ENCODE measurements at regions not wholly inside any gene's neighbourhood (a gene's known extent, or its start where the extent isn't known, plus 50 kb on each side); places are given as distances from the start of the nearest gene placed in this dataset.
"Not testable (repeated sequence)": the region's sequence is repeated elsewhere in the genome, so short reads cannot be mapped to it uniquely, and the experiment has no call there.

DNA sequence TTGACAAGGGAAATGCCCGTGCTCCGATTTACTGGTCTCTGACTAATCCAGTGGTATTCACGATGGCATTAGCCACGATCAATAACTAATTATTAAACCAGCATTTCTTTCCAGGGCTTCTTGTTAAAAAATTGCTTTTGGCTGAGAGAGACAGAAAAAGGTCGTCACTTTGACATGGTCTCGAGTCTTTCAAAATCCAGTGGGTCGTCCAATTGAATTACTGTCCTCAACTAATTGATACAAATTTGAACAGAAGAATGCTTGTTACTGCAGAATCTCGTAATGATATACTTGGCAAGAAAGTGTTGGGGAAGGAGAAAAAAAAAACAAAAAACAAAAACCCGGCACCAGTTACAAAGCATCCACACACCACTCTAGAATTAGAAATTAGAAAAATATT, 318.4 kb downstream of the NR2F2 start:
- DNase-seq (ENCODE audit: low read depth in 1 of 2, low spot score in 1 of 2): no peak

DNA sequence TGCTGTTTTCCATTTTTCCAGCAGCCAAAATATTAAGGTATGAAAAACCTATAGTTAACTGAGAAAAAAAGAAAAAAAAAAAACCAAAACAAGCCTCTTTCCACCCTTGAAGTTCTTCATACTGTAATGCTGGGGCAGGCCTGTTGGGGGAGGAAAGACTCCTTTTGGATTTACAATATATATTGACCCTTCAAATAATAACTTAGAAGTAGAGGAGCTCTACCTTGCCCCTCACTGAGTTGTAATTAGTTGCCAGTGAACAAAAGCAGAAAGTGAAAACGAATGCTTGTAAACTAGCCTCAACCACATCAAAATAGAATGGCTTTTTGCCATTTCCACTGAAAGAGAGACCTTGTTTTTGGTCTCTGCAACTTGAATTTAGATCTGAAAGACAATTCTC, 326.6 kb downstream of the NR2F2 start:
- no peak for DNase-seq (ENCODE audit: low read depth in 1 of 2, low spot score in 1 of 2)

- not testable (repeated sequence) for DNase-seq (ENCODE audit: low read depth in 1 of 2, low spot score in 1 of 2)
These were observed 336.5 kb downstream of the NR2F2 start for GRCh38 chr15:96666979-96667378.

GRCh38 chr15:96670389-96670788, 339.9 kb downstream of the NR2F2 start:
- DNase-seq (ENCODE audit: low read depth in 1 of 2, low spot score in 1 of 2): no peak

GRCh38 chr15:96672629-96673028, 342.1 kb downstream of the NR2F2 start:
- no peak for DNase-seq (ENCODE audit: low read depth in 1 of 2, low spot score in 1 of 2)

GRCh38 chr15:96678386-96678785, 347.9 kb downstream of the NR2F2 start:
- no peak for DNase-seq (ENCODE audit: low read depth in 1 of 2, low spot score in 1 of 2)

DNA sequence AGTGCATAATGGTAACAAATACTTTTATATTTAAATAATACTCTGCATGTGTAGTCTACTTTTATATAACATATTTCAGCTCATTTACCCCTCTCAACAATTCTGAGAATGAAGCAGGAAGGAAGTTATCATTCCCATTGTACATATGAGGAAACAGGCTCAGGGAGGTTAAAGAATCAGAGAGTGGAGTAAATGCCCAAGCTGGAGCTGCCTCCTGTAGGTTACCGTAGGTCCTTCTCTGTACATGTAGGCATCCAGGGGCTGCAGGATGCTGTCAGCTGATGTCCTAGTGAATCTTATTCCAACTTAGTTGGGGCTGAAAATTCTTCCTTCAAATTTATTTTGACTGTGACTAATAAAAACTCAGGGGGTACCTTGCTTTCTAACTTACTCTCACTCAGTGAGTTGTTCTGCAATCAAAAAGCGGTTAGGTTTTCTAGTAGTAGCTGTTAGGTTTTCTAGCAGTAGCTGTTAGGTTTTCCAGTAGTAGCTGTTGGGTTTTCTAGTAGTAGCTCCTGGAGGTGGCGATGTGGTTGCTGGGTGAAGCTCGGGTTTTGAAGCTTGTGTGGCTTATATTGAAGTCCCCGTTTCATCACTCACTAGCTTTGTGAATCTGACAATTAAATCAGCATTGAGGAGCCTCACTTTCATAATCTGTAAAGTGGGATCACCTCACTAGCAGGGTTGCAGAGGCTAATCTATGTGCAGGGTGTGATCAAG, 357.0 kb downstream of the NR2F2 start:
- DNase-seq (ENCODE audit: low read depth in 1 of 2, low spot score in 1 of 2): no peak

- no peak for DNase-seq (ENCODE audit: low read depth in 1 of 2, low spot score in 1 of 2)
These were observed 360.2 kb downstream of the NR2F2 start for GRCh38 chr15:96690733-96691132.

DNA sequence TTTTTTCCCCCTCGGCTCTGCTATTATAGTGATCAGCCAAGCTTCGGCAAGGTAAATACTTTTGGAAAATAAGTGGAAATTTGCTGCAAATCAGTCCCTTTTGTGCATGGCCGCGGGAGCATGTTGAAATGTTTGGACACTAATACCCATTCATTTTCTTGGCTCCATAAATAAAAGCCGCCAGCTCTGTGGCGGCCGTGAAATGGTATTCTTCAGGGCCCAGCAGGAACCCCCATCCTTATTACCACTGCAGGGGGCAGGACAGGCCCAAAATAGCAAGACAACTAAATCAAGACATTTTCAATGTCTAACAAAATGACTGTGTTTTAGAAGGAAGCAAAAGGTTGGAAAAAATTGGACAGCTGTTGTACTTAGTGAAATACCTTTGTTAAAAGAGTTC, 362.3 kb downstream of the NR2F2 start:
- no peak for DNase-seq (ENCODE audit: low read depth in 1 of 2, low spot score in 1 of 2)

- DNase-seq (ENCODE audit: low read depth in 1 of 2, low spot score in 1 of 2): no peak
These were observed 363.0 kb downstream of the NR2F2 start for GRCh38 chr15:96693515-96693914.

GRCh38 chr15:96693990-96694517, 363.6 kb downstream of the NR2F2 start:
- DNase-seq (ENCODE audit: low read depth in 1 of 2, low spot score in 1 of 2): no peak

GRCh38 chr15:96695426-96695825, 364.9 kb downstream of the NR2F2 start:
- no peak for DNase-seq (ENCODE audit: low read depth in 1 of 2, low spot score in 1 of 2)

GRCh38 chr15:96699871-96700401, 369.4 kb downstream of the NR2F2 start:
- DNase-seq (ENCODE audit: low read depth in 1 of 2, low spot score in 1 of 2): no peak

DNA sequence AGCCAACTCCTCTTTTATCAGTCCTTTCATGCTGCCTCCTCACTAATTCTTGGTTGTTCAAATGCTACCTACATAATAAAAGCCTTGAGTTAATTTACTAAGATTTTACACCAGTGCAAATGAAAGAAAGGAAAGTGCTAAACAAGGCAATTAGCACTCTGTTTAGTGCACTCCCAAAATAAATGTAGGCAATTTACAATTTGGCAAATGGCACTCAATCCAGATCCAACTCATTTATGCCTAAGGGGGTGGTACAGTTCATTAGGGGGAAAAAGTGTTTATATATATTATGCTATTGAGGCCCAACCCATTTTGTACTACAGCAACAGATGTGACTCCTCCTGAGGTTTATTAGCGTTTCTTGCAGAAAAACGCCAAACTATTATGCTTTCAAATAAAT, 370.1 kb downstream of the NR2F2 start:
- DNase-seq (ENCODE audit: low read depth in 1 of 2, low spot score in 1 of 2): no peak

- DNase-seq (ENCODE audit: low read depth in 1 of 2, low spot score in 1 of 2): no peak
These were observed 370.9 kb downstream of the NR2F2 start for GRCh38 chr15:96701443-96701842.

DNA sequence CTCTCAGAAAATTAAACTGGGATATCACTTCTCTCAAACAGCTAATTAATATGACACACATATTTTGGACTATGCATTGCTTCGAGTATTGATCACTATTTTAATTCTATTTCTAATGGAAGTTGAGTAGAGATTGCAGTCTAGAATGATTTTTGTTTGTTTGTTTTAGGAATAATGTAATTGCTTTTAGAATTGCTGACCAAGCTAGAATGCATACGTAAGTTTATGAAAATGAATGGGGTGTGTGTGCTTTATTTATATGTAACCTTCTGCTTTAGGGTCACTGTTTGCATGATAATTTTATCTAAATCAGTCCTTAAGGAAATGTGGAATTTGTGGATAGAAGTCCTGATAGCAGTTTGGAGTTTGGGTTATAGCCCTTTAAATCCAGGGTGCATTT, 371.4 kb downstream of the NR2F2 start:
- DNase-seq (ENCODE audit: low read depth in 1 of 2, low spot score in 1 of 2): no peak

GRCh38 chr15:96702589-96702988, 372.1 kb downstream of the NR2F2 start:
- no peak for DNase-seq (ENCODE audit: low read depth in 1 of 2, low spot score in 1 of 2)

DNA sequence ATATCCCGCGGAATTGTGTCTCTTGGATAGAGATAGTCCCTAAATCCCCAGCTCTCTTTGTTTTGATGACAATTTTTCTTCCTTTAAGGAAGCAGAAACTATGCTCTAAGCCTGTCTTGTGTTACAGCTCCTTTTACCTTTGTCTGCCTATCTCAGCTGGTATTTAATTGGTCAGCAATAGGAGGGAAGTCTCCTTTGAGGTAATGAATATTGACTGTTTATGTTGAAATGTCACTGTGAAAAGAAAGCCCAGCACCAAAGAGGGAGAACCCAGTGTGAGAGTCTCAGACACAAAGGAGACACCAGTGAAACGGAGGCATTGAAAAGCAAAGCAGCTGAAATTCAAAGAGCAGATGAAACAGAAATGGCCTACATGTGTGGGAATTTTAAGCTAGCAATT, 372.6 kb downstream of the NR2F2 start:
- no peak for DNase-seq (ENCODE audit: low read depth in 1 of 2, low spot score in 1 of 2)

DNA sequence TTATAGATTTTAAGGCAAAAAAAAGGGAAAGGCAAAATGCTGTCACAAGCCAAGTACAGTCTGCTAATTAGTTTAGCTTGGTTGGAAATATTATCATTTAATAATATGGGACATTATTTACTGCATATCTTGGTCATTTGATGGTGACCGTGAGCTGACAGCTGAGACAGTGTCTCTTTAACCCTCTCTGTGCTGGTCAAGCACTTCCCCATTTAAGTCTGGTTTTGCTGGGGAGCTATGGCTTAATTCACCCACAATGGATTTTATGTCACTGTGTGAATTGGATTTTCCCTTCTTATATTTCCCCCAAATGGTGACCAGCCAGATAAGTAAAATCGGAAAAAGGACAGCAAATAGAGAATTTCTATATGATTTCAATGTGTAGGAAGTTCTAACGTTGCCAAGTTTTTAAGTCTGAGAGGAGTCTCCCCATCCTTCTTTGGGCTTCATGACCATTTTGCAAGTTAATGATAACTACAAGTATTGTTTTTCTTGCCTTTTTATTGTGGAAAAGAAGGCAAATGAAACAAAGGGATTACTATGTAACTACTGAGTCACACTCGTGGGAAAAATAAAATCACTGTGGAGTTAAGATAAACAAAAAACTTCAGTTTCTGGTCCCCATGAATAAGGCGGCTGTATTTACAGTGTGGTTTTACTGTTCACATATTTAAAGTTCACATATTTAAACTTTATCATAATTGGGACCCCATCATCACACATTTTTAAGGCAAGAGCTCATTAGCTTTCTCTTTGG, 373.5 kb downstream of the NR2F2 start:
- no peak for DNase-seq (ENCODE audit: low read depth in 1 of 2, low spot score in 1 of 2)

DNA sequence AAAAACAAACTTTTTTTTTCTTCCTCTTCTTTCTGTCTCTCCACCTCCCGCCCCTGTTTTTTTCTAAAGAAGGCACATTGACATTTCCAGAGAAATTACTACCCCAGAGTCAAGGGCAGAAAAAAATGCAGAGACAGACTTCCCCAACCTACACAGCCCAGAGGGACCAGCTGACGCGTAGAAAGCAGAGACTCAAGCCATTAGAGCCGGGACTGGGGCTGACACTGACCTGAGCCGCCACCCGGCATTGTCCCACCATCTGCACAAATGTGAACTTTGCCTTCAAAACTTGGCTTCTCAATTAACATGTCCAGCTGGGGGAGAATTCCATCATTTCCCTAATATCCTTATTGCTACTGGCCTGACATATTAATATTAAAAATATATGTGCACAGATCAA, 385.6 kb downstream of the NR2F2 start:
- DNase-seq (ENCODE audit: low read depth in 1 of 2, low spot score in 1 of 2): no peak

- no peak for DNase-seq (ENCODE audit: low read depth in 1 of 2, low spot score in 1 of 2)
These were observed 386.0 kb downstream of the NR2F2 start for GRCh38 chr15:96716478-96716877.

DNA sequence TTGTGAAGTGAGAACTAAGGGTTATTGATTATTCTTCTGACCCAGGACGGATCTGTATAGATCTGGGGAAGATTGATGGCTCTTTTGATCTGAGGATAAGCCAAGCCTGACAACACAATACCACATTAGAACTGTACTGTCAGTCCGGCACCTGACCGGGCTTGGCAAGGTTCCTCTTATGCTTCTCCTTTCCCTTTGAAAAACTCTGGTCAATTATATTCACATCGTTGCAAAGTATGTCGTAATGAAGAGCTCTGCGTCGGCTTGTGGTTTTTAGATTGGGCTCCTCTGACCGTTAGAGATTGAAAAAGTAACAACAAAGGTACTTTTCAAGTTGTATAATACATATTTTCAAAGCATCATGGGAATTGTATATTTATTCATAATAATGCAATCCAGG, 389.8 kb downstream of the NR2F2 start:
- no peak for DNase-seq (ENCODE audit: low read depth in 1 of 2, low spot score in 1 of 2)

Measured in activated CD4-positive, alpha-beta T cell treated with anti-CD3 and anti-CD28 coated beads, Interleukin-2, amount 50 U/mL, for 24 hours (primary cell).